ENCODE measurements at regions not wholly inside any gene's neighbourhood (a gene's known extent, or its start where the extent isn't known, plus 50 kb on each side); places are given as distances from the start of the nearest gene placed in this dataset.
"Not testable (repeated sequence)": the region's sequence is repeated elsewhere in the genome, so short reads cannot be mapped to it uniquely, and the experiment has no call there.

GRCh38 chr1:189637041-189637440, 840.6 kb downstream of the BRINP3 start:
- no peak for DNase-seq

GRCh38 chr1:189644156-189644555, 833.5 kb downstream of the BRINP3 start:
- not testable (repeated sequence) for DNase-seq

- no peak for DNase-seq
These were observed 832.7 kb downstream of the BRINP3 start for GRCh38 chr1:189644970-189645369.

- no peak for DNase-seq
These were observed 831.6 kb downstream of the BRINP3 start for GRCh38 chr1:189646066-189646465.

- no peak for DNase-seq
These were observed 822.8 kb downstream of the BRINP3 start for GRCh38 chr1:189654906-189655305.

- no peak for DNase-seq
These were observed 820.8 kb downstream of the BRINP3 start for GRCh38 chr1:189656628-189657530.

- DNase-seq = no peak
These were observed 819.9 kb downstream of the BRINP3 start for GRCh38 chr1:189657715-189658114.

- no peak for DNase-seq
These were observed 819.3 kb downstream of the BRINP3 start for GRCh38 chr1:189658381-189658780.

- DNase-seq = no peak
These were observed 817.9 kb downstream of the BRINP3 start for GRCh38 chr1:189659731-189660130.

- DNase-seq = no peak
These were observed 815.5 kb downstream of the BRINP3 start for GRCh38 chr1:189662190-189662589.

- DNase-seq = no peak
These were observed 807.8 kb downstream of the BRINP3 start for GRCh38 chr1:189669846-189670245.

GRCh38 chr1:189673217-189673616, 804.4 kb downstream of the BRINP3 start:
- DNase-seq = no peak

- no peak for DNase-seq
These were observed 801.9 kb downstream of the BRINP3 start for GRCh38 chr1:189675712-189676244.

- no peak for DNase-seq
These were observed 798.9 kb downstream of the BRINP3 start for GRCh38 chr1:189678779-189679178.

- DNase-seq = no peak
These were observed 796.3 kb downstream of the BRINP3 start for GRCh38 chr1:189681252-189681919.

GRCh38 chr1:189682591-189682990, 795.1 kb downstream of the BRINP3 start:
- DNase-seq = no peak

- no peak for DNase-seq
These were observed 791.4 kb downstream of the BRINP3 start for GRCh38 chr1:189686288-189686687.

- DNase-seq = no peak
These were observed 784.5 kb downstream of the BRINP3 start for GRCh38 chr1:189693140-189693539.

- no peak for DNase-seq
These were observed 781.4 kb downstream of the BRINP3 start for GRCh38 chr1:189696297-189696696.

- no peak for DNase-seq
These were observed 780.6 kb downstream of the BRINP3 start for GRCh38 chr1:189697113-189697512.

- no peak for DNase-seq
These were observed 776.1 kb downstream of the BRINP3 start for GRCh38 chr1:189701606-189702005.

GRCh38 chr1:189706594-189706993, 771.1 kb downstream of the BRINP3 start:
- no peak for DNase-seq

- no peak for DNase-seq
These were observed 769.0 kb downstream of the BRINP3 start for GRCh38 chr1:189708674-189709073.
